ENCODE measurements at regions not wholly inside any gene's neighbourhood (a gene's known extent, or its start where the extent isn't known, plus 50 kb on each side); places are given as distances from the start of the nearest gene placed in this dataset.

GRCh38 chr6:9487128-9487527 is 927.7 kb downstream of the TFAP2A start:
- no TSS peak for BruUV-seq (replicated peaks)
- Histone ChIP-seq H3K4me1 (ENCODE audit: insufficient read depth, low read length, poor library complexity, severe bottlenecking) (no peaks in the 10 kb centered on the region), H3K27ac (ENCODE audit: low read depth, low read length, poor library complexity, severe bottlenecking) (no peak overlapping the region), H3K36me3 (ENCODE audit: insufficient read depth, low read length, poor library complexity, severe bottlenecking) (no peaks in the 10 kb centered on the region), H3K27me3 (replicated peaks; ENCODE audit: insufficient read depth, low read depth, low read length, poor library complexity) (no peaks in the 10 kb centered on the region), H3K9me3 (ENCODE audit: low read depth, low read length, poor library complexity, severe bottlenecking) (no peaks in the 10 kb centered on the region), H3K4me3 (ENCODE audit: low read depth, low read length, poor library complexity, severe bottlenecking) (no peak overlapping the region)
- no peak for TF ChIP-seq CTCF (conservative IDR thresholded peaks at IDR 0.05; ENCODE audit: low read depth, low read length)
- TF ChIP-seq EZH2 (IDR thresholded peaks at IDR 0.05; ENCODE audit: borderline replicate concordance, low read depth, low read length, poor library complexity, severe bottlenecking) = no peak
- intact Hi-C loops (cut with micrococcal nuclease; ENCODE audit: unreplicated experiment) = no loop called here
- ChIA-PET CTCF (no interaction called here), POLR2A (ENCODE audit: low non-redundant PET) (no interaction called here)
- DNase-seq (ENCODE audit: low spot score) = no peak

- POLR2A ChIA-PET (ENCODE audit: low non-redundant PET) = no interaction called here
- intact Hi-C loops (cut with micrococcal nuclease; ENCODE audit: unreplicated experiment) = no loop called here
- TF ChIP-seq EZH2 (IDR thresholded peaks at IDR 0.05; ENCODE audit: borderline replicate concordance, low read depth, low read length, poor library complexity, severe bottlenecking) (no peak), CTCF (conservative IDR thresholded peaks at IDR 0.05; ENCODE audit: low read depth, low read length) (no peak)
- Histone ChIP-seq H3K27ac (ENCODE audit: low read depth, low read length, poor library complexity, severe bottlenecking) (no peak overlapping the region), H3K36me3 (ENCODE audit: insufficient read depth, low read length, poor library complexity, severe bottlenecking) (no peaks in the 10 kb centered on the region), H3K9me3 (ENCODE audit: low read depth, low read length, poor library complexity, severe bottlenecking) (no peaks in the 10 kb centered on the region), H3K4me3 (ENCODE audit: low read depth, low read length, poor library complexity, severe bottlenecking) (no peak overlapping the region), H3K4me1 (ENCODE audit: insufficient read depth, low read length, poor library complexity, severe bottlenecking) (no peaks in the 10 kb centered on the region), H3K27me3 (replicated peaks; ENCODE audit: insufficient read depth, low read depth, low read length, poor library complexity) (no peaks in the 10 kb centered on the region)
- no TSS peak for BruUV-seq (replicated peaks)
- CTCF ChIA-PET = no interaction called here
- no peak for DNase-seq (ENCODE audit: low spot score)
Observed at GRCh38 chr6:9485992-9486391, 928.9 kb downstream of the TFAP2A start.

- Histone ChIP-seq H3K27ac (ENCODE audit: low read depth, low read length, poor library complexity, severe bottlenecking) (no peak overlapping the region), H3K36me3 (ENCODE audit: insufficient read depth, low read length, poor library complexity, severe bottlenecking) (no peaks in the 10 kb centered on the region), H3K27me3 (replicated peaks; ENCODE audit: insufficient read depth, low read depth, low read length, poor library complexity) (no peaks in the 10 kb centered on the region), H3K4me1 (ENCODE audit: insufficient read depth, low read length, poor library complexity, severe bottlenecking) (no peaks in the 10 kb centered on the region), H3K4me3 (ENCODE audit: low read depth, low read length, poor library complexity, severe bottlenecking) (no peak overlapping the region), H3K9me3 (ENCODE audit: low read depth, low read length, poor library complexity, severe bottlenecking) (no peaks in the 10 kb centered on the region)
- DNase-seq (ENCODE audit: low spot score) = no peak
- CTCF ChIA-PET = no interaction called here
- intact Hi-C loops (cut with micrococcal nuclease; ENCODE audit: unreplicated experiment) = no loop called here
- BruUV-seq (replicated peaks) = no TSS peak
- POLR2A ChIA-PET (ENCODE audit: low non-redundant PET) = no interaction called here
- TF ChIP-seq CTCF (conservative IDR thresholded peaks at IDR 0.05; ENCODE audit: low read depth, low read length) (no peak), EZH2 (IDR thresholded peaks at IDR 0.05; ENCODE audit: borderline replicate concordance, low read depth, low read length, poor library complexity, severe bottlenecking) (no peak)
Observed at GRCh38 chr6:9484686-9485085, 930.2 kb downstream of the TFAP2A start.

Measured in A673 (cell line).